OCI-LY1 (cell line): ENCODE measurements at regions not wholly inside any gene's neighbourhood (a gene's known extent, or its start where the extent isn't known, plus 50 kb on each side); places are given as distances from the start of the nearest gene placed in this dataset.

Experiments used
- H2AFZ ChIP-seq: fragments of 200-600 bp; sonication (generic), shearing (Covaris generic); 2 replicates; pipeline ENCODE4 v1.6.0; 2014; ENCODE audit warnings: antibody characterized with exemption, mild to moderate bottlenecking, low read length
- H3F3A ChIP-seq: fragments of 200-600 bp; sonication (generic), shearing (Covaris generic); 2 replicates; pipeline ENCODE4 v1.6.0; 2014; ENCODE audit warnings: mild to moderate bottlenecking, antibody characterized with exemption, low read length, moderate library complexity; ENCODE audit not compliant: insufficient read depth
- H3K27ac ChIP-seq: fragments of 200-600 bp; sonication (generic); 2 replicates; pipeline ENCODE4 v1.5.1; 2014; ENCODE audit warnings: low read length, mixed run types, mild to moderate bottlenecking, low read depth; ENCODE audit not compliant: poor library complexity, severe bottlenecking
- H3K27me3 ChIP-seq: fragments of 200-600 bp; sonication (generic); 2 replicates; pipeline ENCODE4 v1.6.0; 2014; ENCODE audit warnings: antibody characterized with exemption, mild to moderate bottlenecking, low read length, moderate library complexity; ENCODE audit not compliant: insufficient read depth
- H3K36me3 ChIP-seq: fragments of 200-600 bp; sonication (generic); 2 replicates; pipeline ENCODE4 v1.6.1; 2014; ENCODE audit warnings: mild to moderate bottlenecking, antibody characterized with exemption, low read length, moderate library complexity, mixed read lengths; ENCODE audit not compliant: insufficient read depth
- H3K4me1 ChIP-seq: fragments of 200-600 bp; sonication (generic); 2 replicates; pipeline ENCODE4 v1.5.1; 2014; ENCODE audit warnings: mild to moderate bottlenecking, low read length, moderate library complexity; ENCODE audit not compliant: insufficient read depth, severe bottlenecking
- H3K4me2 ChIP-seq: fragments of 200-600 bp; sonication (generic), shearing (Covaris generic); 2 replicates; pipeline ENCODE4 v1.6.1; 2014; ENCODE audit warnings: low read length
- H3K4me3 ChIP-seq: fragments of 200-600 bp; sonication (generic); 2 replicates; pipeline ENCODE4 v1.5.1; 2014; ENCODE audit warnings: low read length, low read depth, mild to moderate bottlenecking, mixed read lengths; ENCODE audit not compliant: poor library complexity, severe bottlenecking
- H3K79me2 ChIP-seq: fragments of 200-600 bp; shearing (Covaris generic); 2 replicates; pipeline ENCODE4 v1.6.1; 2016; ENCODE audit warnings: mixed run types, low read length, mixed read lengths; ENCODE audit not compliant: insufficient read depth
- H3K9ac ChIP-seq: fragments of 200-600 bp; sonication (generic), shearing (Covaris generic); 2 replicates; pipeline ENCODE4 v1.6.1; 2014; ENCODE audit warnings: mild to moderate bottlenecking, low read length, mixed read lengths
- H3K9me2 ChIP-seq: fragments of 200-600 bp; sonication (generic), shearing (Covaris generic); 2 replicates; pipeline ENCODE4 v1.6.1; 2014; ENCODE audit warnings: low read depth, mild to moderate bottlenecking, low read length, mixed read lengths
- H3K9me3 ChIP-seq: fragments of 200-600 bp; shearing (Covaris generic); 2 replicates; pipeline ENCODE4 v1.6.1; 2014; ENCODE audit warnings: low read length, mixed read lengths
- H4K20me1 ChIP-seq: fragments of 200-600 bp; sonication (generic), shearing (Covaris generic); 2 replicates; pipeline ENCODE4 v1.6.0; 2016; ENCODE audit warnings: mild to moderate bottlenecking, low read length; ENCODE audit not compliant: insufficient read depth
- CTCF ChIP-seq: fragments of 200-600 bp; sonication (generic), shearing (Covaris generic); IDR thresholded peaks from 2 replicates; pipeline ENCODE4 v1.5.1; 2017; ENCODE audit warnings: mild to moderate bottlenecking, antibody characterized with exemption, low read length, moderate library complexity, mixed read lengths
- EZH2 ChIP-seq: fragments of 200-600 bp; sonication (generic), shearing (Covaris generic); IDR thresholded peaks from 2 replicates; pipeline ENCODE4 v1.8.0; 2017; ENCODE audit warnings: borderline replicate concordance, mixed run types, mild to moderate bottlenecking, antibody characterized with exemption, low read length, moderate library complexity, mixed read lengths

- TF ChIP-seq CTCF (no peak), EZH2 (no peak)
- H3K27ac ChIP-seq = no peak overlapping the region
- no peaks in the 10 kb centered on the region for H3K9me2 ChIP-seq
- H3K4me3 ChIP-seq = no peak overlapping the region
- H3K9me3 ChIP-seq = no peaks in the 10 kb centered on the region
- no peaks in the 10 kb centered on the region for H3K36me3 ChIP-seq
- no peak overlapping the region for H3K4me2 ChIP-seq
- H4K20me1 ChIP-seq = no peaks in the 10 kb centered on the region
- no peaks in the 10 kb centered on the region for H3K27me3 ChIP-seq
- no peaks in the 10 kb centered on the region for H3K79me2 ChIP-seq
- no peaks in the 10 kb centered on the region for H3K4me1 ChIP-seq
- no peak overlapping the region for H3K9ac ChIP-seq
- no peaks in the 10 kb centered on the region for H3F3A ChIP-seq
- H2AFZ ChIP-seq = no peak overlapping the region
Observed at GRCh38 chr3:99524559-99524958, 113.8 kb upstream of the COL8A1 start.

GRCh38 chr3:99523431-99524127 is 114.8 kb upstream of the COL8A1 start:
- Histone ChIP-seq H3K9me3 (no peaks in the 10 kb centered on the region), H4K20me1 (no peaks in the 10 kb centered on the region), H3K79me2 (no peaks in the 10 kb centered on the region), H3K9ac (no peak overlapping the region), H2AFZ (no peak overlapping the region), H3K9me2 (no peaks in the 10 kb centered on the region), H3K4me1 (no peaks in the 10 kb centered on the region), H3K27me3 (no peaks in the 10 kb centered on the region), H3K4me2 (no peak overlapping the region), H3K27ac (no peak overlapping the region), H3K4me3 (no peak overlapping the region), H3K36me3 (no peaks in the 10 kb centered on the region), H3F3A (no peaks in the 10 kb centered on the region)
- TF ChIP-seq CTCF = no peak
- no peak for TF ChIP-seq EZH2

GRCh38 chr3:99522147-99522546 is 116.2 kb upstream of the COL8A1 start:
- no peaks in the 10 kb centered on the region for H3K4me1 ChIP-seq
- H3K4me2 ChIP-seq = no peak overlapping the region
- no peaks in the 10 kb centered on the region for H4K20me1 ChIP-seq
- TF ChIP-seq CTCF (no peak), EZH2 (no peak)
- no peaks in the 10 kb centered on the region for H3K79me2 ChIP-seq
- H3K4me3 ChIP-seq = no peak overlapping the region
- H3K9ac ChIP-seq = no peak overlapping the region
- H3K27ac ChIP-seq = no peak overlapping the region
- no peaks in the 10 kb centered on the region for H3K9me3 ChIP-seq
- H2AFZ ChIP-seq = no peak overlapping the region
- no peaks in the 10 kb centered on the region for H3K27me3 ChIP-seq
- no peaks in the 10 kb centered on the region for H3F3A ChIP-seq
- no peaks in the 10 kb centered on the region for H3K36me3 ChIP-seq
- no peaks in the 10 kb centered on the region for H3K9me2 ChIP-seq
